OCI-LY3 (cell line): ENCODE measurements at regions not wholly inside any gene's neighbourhood (a gene's known extent, or its start where the extent isn't known, plus 50 kb on each side); places are given as distances from the start of the nearest gene placed in this dataset.

Experiments used
- H2AFZ ChIP-seq: fragments of 200-600, 300-600 bp; shearing (Covaris generic); 2 replicates; pipeline ENCODE4 v1.6.0; 2014; ENCODE audit warnings: antibody characterized with exemption, low read depth, low read length
- H3K27ac ChIP-seq: fragments of 200-600, 300-600 bp; sonication (generic); 2 replicates; pipeline ENCODE4 v1.5.1; 2014; ENCODE audit warnings: mild to moderate bottlenecking, low read length, moderate library complexity, mixed read lengths
- H3K27me3 ChIP-seq: fragments of 200-600, 300-600 bp; sonication (generic); 2 replicates; pipeline ENCODE4 v1.6.1; 2014; ENCODE audit warnings: low read depth, low read length, mixed read lengths
- H3K36me3 ChIP-seq: fragments of 200-600, 300-600 bp; sonication (generic); replicated peaks from 2 replicates; pipeline ENCODE3; 2014; ENCODE audit warnings: low read depth, low read length, mixed read lengths
- H3K4me1 ChIP-seq: fragments of 300-600, 200-600 bp; sonication (generic); 2 replicates; pipeline ENCODE4 v1.6.1; 2014; ENCODE audit warnings: low read length, mixed read lengths
- H3K4me2 ChIP-seq: fragments of 200-600, 300-600 bp; sonication (generic); 2 replicates; pipeline ENCODE4 v1.6.1; 2014; ENCODE audit warnings: low read length, mixed read lengths
- H3K4me3 ChIP-seq: fragments of 300-600, 200-600 bp; sonication (generic); 2 replicates; pipeline ENCODE4 v1.5.1; 2014; ENCODE audit warnings: antibody characterized with exemption, mild to moderate bottlenecking, low read length, moderate library complexity
- H3K79me2 ChIP-seq: fragments of 300-600, 200-600 bp; shearing (Covaris generic); 2 replicates; pipeline ENCODE4 v1.6.1; 2014; ENCODE audit warnings: mild to moderate bottlenecking, low read length, mixed read lengths
- H3K9ac ChIP-seq: fragments of 300-600, 200-600 bp; shearing (Covaris generic); 2 replicates; pipeline ENCODE4 v1.6.0; 2014; ENCODE audit warnings: mild to moderate bottlenecking, low read length, moderate library complexity
- H3K9me3 ChIP-seq: fragments of 200-600, 300-600 bp; shearing (Covaris generic); 2 replicates; pipeline ENCODE4 v1.6.1; 2014; ENCODE audit warnings: low read length, mixed read lengths; ENCODE audit not compliant: insufficient read depth
- H4K20me1 ChIP-seq: fragments of 200-600, 300-600 bp; sonication (generic); 2 replicates; pipeline ENCODE4 v1.6.1; 2016; ENCODE audit warnings: low read length, mixed read lengths; ENCODE audit not compliant: insufficient read depth
- EZH2phosphoT487 ChIP-seq: fragments of 200-600 bp; shearing (Covaris generic); IDR thresholded peaks from 2 replicates; pipeline ENCODE4 v1.6.1; 2018; ENCODE audit warnings: antibody characterized with exemption, mixed run types, low read depth
- TF ChIP-seq, protein P1 (sequence below): fragments of 200-600, 300-600 bp; sonication (generic); IDR thresholded peaks from 2 replicates; pipeline ENCODE4 v1.5.1; 2014; ENCODE audit warnings: antibody characterized with exemption, low read length, low read depth

DNA sequence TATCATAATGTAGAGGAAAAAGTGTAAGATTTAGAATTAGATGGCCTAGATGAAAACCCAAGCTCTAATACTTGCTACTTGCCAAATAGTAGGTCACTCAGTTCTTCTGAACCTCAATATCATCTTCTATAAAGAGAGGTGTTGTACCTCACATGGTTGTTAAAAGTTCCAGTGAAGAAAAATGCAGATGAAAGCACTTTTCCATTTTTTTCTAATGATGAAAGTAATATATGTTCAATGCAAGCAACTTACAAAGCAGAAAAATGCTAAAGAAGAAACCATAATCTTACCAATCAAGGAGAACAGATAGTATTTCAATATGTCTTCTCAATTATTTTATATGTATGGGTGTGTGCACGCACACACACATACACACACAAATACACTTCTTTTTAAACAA is 52.7 kb upstream of the TMEM17 start:
- no peak overlapping the region for H3K27ac ChIP-seq
- H3K4me3 ChIP-seq: no peak overlapping the region
- H3K9me3 ChIP-seq: no peaks in the 10 kb centered on the region
- no peak overlapping the region for H3K9ac ChIP-seq
- H3K4me2 ChIP-seq: no peak overlapping the region
- H3K79me2 ChIP-seq: no peaks in the 10 kb centered on the region
- no peak for TF ChIP-seq EZH2phosphoT487
- TF ChIP-seq, protein P1, sequence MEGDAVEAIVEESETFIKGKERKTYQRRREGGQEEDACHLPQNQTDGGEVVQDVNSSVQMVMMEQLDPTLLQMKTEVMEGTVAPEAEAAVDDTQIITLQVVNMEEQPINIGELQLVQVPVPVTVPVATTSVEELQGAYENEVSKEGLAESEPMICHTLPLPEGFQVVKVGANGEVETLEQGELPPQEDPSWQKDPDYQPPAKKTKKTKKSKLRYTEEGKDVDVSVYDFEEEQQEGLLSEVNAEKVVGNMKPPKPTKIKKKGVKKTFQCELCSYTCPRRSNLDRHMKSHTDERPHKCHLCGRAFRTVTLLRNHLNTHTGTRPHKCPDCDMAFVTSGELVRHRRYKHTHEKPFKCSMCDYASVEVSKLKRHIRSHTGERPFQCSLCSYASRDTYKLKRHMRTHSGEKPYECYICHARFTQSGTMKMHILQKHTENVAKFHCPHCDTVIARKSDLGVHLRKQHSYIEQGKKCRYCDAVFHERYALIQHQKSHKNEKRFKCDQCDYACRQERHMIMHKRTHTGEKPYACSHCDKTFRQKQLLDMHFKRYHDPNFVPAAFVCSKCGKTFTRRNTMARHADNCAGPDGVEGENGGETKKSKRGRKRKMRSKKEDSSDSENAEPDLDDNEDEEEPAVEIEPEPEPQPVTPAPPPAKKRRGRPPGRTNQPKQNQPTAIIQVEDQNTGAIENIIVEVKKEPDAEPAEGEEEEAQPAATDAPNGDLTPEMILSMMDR: no peak
- no peak overlapping the region for H2AFZ ChIP-seq
- no peaks in the 10 kb centered on the region for H4K20me1 ChIP-seq
- H3K27me3 ChIP-seq: 0 out of 2 replicates have a peak, but pooled peaks cover 4% of the 10 kb centered on the region
- H3K36me3 ChIP-seq: no peaks in the 10 kb centered on the region
- H3K4me1 ChIP-seq: no peaks in the 10 kb centered on the region

DNA sequence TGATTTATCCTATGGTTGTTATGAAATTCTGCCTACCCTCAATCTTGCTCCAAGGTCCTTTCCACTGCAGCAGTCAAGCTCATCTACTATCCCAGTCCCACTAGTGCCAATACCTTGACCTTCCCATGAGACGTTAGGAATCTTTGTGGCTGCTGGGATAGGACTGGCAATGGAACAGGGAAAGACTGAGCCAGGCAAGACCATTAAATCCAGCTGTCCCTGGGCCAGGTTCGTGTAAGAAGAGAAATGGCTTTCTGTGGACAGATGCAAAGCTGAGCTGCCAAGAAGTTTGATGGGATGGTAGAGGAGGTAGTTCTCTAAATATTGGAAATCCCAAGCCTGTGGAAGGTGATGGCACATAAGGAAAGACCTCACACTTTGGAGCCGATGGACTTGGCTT is 50.1 kb upstream of the TMEM17 start:
- no peak overlapping the region for H3K27ac ChIP-seq
- H3K36me3 ChIP-seq: no peaks in the 10 kb centered on the region
- no peak overlapping the region for H2AFZ ChIP-seq
- 0 out of 2 replicates have a peak, but pooled peaks cover 4% of the 10 kb centered on the region for H3K27me3 ChIP-seq
- no peak overlapping the region for H3K9ac ChIP-seq
- H3K9me3 ChIP-seq: no peaks in the 10 kb centered on the region
- TF ChIP-seq, protein P1: no peak
- TF ChIP-seq EZH2phosphoT487: no peak
- no peak overlapping the region for H3K4me3 ChIP-seq
- H3K4me1 ChIP-seq: no peaks in the 10 kb centered on the region
- H3K79me2 ChIP-seq: no peaks in the 10 kb centered on the region
- H3K4me2 ChIP-seq: no peak overlapping the region
- H4K20me1 ChIP-seq: no peaks in the 10 kb centered on the region
